ENCODE measurements at regions not wholly inside any gene's neighbourhood (a gene's known extent, or its start where the extent isn't known, plus 50 kb on each side); places are given as distances from the start of the nearest gene placed in this dataset.
A peak's percentile ranks its signal among the peaks of the same experiment; 100 is the strongest.

DNA sequence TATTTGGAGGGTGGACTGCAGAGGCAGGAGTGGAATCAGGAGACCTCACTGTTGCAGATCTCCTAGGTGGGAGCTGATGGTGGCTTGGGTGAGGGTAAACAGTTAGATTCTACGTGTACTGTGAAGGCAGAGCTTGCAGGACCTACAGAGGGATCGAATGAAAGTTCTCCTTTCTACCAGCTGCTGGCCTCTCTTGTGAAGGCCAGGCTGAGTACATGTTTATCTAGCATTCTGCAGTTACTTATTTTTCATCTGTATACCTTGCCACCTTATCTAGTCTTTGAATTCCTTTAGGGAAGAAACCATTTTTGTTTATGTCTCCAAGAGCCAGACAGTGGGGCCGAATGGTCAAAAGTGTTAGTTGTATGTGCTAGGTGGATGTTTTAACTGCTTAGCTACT, 57.6 kb downstream of the PTTG1 start:
- DNase-seq (ENCODE audit: low read depth, low spot score) = no peak
- no peak overlapping the region for H3K4me3 ChIP-seq (ENCODE audit: low read depth, low read length)
- in situ Hi-C loops (cut with HindIII; ENCODE audit: low sequenced_read_pairs) = no loop called here
- TF ChIP-seq, protein P1, sequence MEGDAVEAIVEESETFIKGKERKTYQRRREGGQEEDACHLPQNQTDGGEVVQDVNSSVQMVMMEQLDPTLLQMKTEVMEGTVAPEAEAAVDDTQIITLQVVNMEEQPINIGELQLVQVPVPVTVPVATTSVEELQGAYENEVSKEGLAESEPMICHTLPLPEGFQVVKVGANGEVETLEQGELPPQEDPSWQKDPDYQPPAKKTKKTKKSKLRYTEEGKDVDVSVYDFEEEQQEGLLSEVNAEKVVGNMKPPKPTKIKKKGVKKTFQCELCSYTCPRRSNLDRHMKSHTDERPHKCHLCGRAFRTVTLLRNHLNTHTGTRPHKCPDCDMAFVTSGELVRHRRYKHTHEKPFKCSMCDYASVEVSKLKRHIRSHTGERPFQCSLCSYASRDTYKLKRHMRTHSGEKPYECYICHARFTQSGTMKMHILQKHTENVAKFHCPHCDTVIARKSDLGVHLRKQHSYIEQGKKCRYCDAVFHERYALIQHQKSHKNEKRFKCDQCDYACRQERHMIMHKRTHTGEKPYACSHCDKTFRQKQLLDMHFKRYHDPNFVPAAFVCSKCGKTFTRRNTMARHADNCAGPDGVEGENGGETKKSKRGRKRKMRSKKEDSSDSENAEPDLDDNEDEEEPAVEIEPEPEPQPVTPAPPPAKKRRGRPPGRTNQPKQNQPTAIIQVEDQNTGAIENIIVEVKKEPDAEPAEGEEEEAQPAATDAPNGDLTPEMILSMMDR (IDR thresholded peaks at IDR 0.05; ENCODE audit: low read depth, low read length) = no peak

DNA sequence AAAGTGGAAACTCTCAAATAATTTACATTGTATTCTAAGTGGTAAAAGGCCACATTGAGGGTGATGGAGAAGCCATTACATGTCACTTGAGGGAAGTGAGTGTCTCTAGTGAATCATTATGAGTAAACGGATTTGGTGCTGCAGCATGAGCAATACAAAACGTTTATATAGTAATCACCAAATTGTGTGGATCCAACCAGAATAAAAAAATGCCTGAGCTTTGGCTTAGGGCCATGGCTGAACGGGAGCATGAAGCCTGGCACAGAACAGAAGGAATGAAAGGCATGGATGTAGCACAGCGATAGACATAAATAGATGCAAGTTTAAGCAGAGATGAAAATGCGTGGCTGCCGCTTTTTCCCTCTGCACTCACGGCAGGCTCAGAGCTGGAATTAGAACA, 58.3 kb downstream of the PTTG1 start:
- in situ Hi-C loops (cut with HindIII; ENCODE audit: low sequenced_read_pairs) = no loop called here
- TF ChIP-seq, protein P1 (IDR thresholded peaks at IDR 0.05; ENCODE audit: low read depth, low read length) = no peak
- no peak overlapping the region for H3K4me3 ChIP-seq (ENCODE audit: low read depth, low read length)
- DNase-seq (ENCODE audit: low read depth, low spot score) = peak; percentile 76

DNA sequence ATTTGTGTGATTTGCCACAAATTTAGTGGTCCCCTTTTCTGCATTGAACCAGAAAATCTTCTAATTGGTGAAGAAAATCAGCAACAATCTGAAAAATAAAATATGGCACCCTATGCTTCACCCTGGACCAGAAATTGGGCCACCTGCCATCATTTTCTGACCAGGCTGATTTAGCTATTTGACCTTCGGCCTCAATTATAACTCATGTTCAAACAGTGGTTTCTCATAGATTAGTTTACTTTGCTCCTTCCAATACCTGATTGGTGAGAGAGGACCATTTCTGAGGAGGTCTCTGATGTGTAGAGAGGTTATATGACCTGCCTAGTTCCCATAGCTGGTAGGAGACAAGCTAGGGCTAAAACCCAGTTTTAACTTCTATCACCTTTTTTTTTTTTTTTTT, 59.0 kb downstream of the PTTG1 start:
- no peak for DNase-seq (ENCODE audit: low read depth, low spot score)
- H3K4me3 ChIP-seq (ENCODE audit: low read depth, low read length) = no peak overlapping the region
- TF ChIP-seq, protein P1 (IDR thresholded peaks at IDR 0.05; ENCODE audit: low read depth, low read length) = no peak
- in situ Hi-C loops (cut with HindIII; ENCODE audit: low sequenced_read_pairs) = no loop called here

DNA sequence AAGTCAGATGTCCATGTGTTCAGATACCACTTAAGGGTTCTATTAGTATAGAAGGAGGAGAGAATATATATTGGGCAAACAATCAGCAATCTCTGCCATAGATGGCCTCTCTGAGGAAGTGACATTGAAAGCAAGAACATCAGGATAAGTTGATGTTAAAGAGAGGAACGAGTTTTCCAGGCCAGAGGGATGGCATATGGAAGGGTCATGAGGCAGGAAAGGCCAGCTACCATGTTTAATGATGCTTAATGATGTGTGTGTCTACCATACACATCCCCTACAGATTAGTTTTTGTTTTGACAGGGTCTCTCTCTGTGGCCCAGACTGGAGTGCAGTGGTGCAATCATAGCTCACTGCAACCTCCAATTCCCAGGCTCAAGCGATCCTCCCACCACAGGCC, 63.0 kb downstream of the PTTG1 start:
- no peak for DNase-seq (ENCODE audit: low read depth, low spot score)
- H3K4me3 ChIP-seq (ENCODE audit: low read depth, low read length) = no peak overlapping the region
- in situ Hi-C loops (cut with HindIII; ENCODE audit: low sequenced_read_pairs) = no loop called here
- TF ChIP-seq, protein P1 (IDR thresholded peaks at IDR 0.05; ENCODE audit: low read depth, low read length) = no peak

DNA sequence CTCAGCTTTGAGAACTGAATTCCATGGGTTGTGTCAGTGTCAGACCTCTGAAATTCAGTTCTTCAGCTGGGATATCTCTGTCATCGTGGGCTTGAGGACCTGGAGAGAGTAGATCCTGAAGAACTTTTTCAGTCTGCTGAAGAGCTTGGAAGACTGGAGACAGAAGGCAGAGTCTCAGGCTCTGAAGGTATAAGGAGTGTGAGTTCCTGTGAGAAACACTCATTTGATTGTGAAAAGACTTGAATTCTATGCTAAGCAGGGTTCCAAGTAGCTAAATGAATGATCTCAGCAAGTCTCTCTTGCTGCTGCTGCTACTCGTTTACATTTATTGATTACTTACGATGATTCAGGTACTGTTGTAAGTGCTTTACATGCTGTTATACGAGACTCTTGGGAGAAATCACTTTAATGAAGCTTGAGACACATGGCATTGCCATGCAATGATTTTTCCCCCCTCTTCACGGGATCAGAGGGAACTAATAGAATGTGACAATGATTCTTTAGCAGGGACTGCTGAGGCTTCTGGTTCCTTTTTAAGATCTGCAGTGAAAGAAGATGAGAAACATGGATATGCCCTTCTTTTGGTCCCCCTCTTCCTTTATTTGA, 63.8 kb downstream of the PTTG1 start:
- in situ Hi-C loops (cut with HindIII; ENCODE audit: low sequenced_read_pairs) = no loop called here
- TF ChIP-seq, protein P1 (IDR thresholded peaks at IDR 0.05; ENCODE audit: low read depth, low read length) = no peak
- H3K4me3 ChIP-seq (ENCODE audit: low read depth, low read length) = no peak overlapping the region
- no peak for DNase-seq (ENCODE audit: low read depth, low spot score)

DNA sequence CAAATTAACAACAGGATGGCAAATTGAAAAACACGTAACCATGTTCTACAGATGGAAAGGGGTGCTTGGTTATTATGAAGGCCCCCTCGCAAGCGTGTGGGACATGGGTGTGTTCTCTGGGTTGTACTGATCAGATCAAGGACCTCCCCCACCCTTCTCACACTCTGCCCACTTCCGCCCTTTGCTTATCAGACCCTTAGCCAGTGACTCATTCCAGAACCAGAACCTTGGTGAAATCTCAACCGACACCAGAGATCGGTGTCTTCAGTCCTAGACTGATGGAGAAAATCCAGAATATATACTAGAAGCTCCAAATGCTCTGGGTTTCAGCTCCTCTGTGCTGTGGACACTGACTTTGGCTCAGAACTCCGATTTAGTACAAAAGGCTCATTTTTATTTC, 64.9 kb downstream of the PTTG1 start:
- H3K4me3 ChIP-seq (ENCODE audit: low read depth, low read length) = no peak overlapping the region
- DNase-seq (ENCODE audit: low read depth, low spot score) = no peak
- in situ Hi-C loops (cut with HindIII; ENCODE audit: low sequenced_read_pairs) = no loop called here
- TF ChIP-seq, protein P1 (IDR thresholded peaks at IDR 0.05; ENCODE audit: low read depth, low read length) = no peak
